IgD-negative memory B cell (primary cell): ENCODE measurements at regions not wholly inside any gene's neighbourhood (a gene's known extent, or its start where the extent isn't known, plus 50 kb on each side); places are given as distances from the start of the nearest gene placed in this dataset.

Experiments
- H3K27ac Mint-ChIP-seq, 3 donors: one replicate each; pipeline ENCODE4 v1.8.0; 2020 to 2022; ENCODE audit warnings: mild to moderate bottlenecking in 3 of 3, mixed read lengths in 3 of 3, moderate library complexity in 1 of 3
- H3K27me3 Mint-ChIP-seq: one replicate; pipeline ENCODE4 v1.8.0; 2021; ENCODE audit warnings: mixed read lengths
- H3K36me3 Mint-ChIP-seq: one replicate; pipeline ENCODE4 v1.8.0; 2020; ENCODE audit warnings: mild to moderate bottlenecking, mixed read lengths
- H3K4me1 Mint-ChIP-seq, 3 donors: one replicate each; pipeline ENCODE4 v1.8.0; 2020 to 2022; ENCODE audit warnings: mixed read lengths in 3 of 3, mild to moderate bottlenecking in 1 of 3
- H3K4me3 Mint-ChIP-seq, 4 donors: one replicate each; pipeline ENCODE4 v1.8.0; 2020 to 2022; ENCODE audit warnings: mild to moderate bottlenecking in 4 of 4, mixed read lengths in 4 of 4, moderate library complexity in 3 of 4
- H3K9me3 Mint-ChIP-seq, 3 donors: one replicate each; pipeline ENCODE4 v1.8.0; 2020 to 2021; ENCODE audit warnings: mixed read lengths in 3 of 3, mild to moderate bottlenecking in 1 of 3

- Mint-ChIP-seq H3K4me1 (no peaks in the 10 kb centered on the region), H3K36me3 (no peaks in the 10 kb centered on the region), H3K4me3 (no peak overlapping the region), H3K27ac (no peak overlapping the region), H3K27me3 (no peaks in the 10 kb centered on the region), H3K9me3 (peaks cover 0 to 2% (median 0%) of the 10 kb centered on the region in 3 donors)
These were observed 292.8 kb downstream of the CCDC85A start for GRCh38 chr2:56476509-56477071.

DNA sequence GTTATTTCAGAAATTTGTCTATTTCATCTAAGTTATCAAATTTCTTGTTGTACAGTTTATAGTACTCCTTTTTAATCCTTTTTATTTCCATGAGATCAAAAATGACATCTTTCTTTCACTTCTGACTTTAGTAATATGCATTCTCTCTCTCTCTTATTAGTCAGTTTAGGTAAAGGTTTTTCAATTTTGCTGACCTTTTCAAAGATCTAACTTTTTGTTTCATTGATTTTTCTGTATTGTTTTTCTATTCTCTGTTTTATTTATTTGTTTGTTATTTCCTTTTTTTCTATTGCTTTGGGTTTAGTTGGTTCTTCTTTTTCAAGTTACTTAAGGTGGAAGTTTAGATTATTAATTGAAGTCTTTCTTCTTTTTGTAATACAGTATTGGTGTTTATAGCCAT is 294.2 kb downstream of the CCDC85A start:
- Mint-ChIP-seq H3K9me3 (peaks cover 0 to 4% (median 4%) of the 10 kb centered on the region in 3 donors), H3K4me3 (no peak overlapping the region), H3K27ac (no peak overlapping the region), H3K36me3 (no peaks in the 10 kb centered on the region), H3K27me3 (no peaks in the 10 kb centered on the region), H3K4me1 (no peaks in the 10 kb centered on the region)

- H3K4me3 Mint-ChIP-seq: no peak overlapping the region
- no peaks in the 10 kb centered on the region for H3K27me3 Mint-ChIP-seq
- H3K4me1 Mint-ChIP-seq: no peaks in the 10 kb centered on the region
- H3K27ac Mint-ChIP-seq: no peak overlapping the region
- H3K9me3 Mint-ChIP-seq: peaks cover 0 to 12% (median 2%) of the 10 kb centered on the region in 3 donors
- no peaks in the 10 kb centered on the region for H3K36me3 Mint-ChIP-seq
These were observed 299.3 kb downstream of the CCDC85A start for GRCh38 chr2:56483081-56483480.

DNA sequence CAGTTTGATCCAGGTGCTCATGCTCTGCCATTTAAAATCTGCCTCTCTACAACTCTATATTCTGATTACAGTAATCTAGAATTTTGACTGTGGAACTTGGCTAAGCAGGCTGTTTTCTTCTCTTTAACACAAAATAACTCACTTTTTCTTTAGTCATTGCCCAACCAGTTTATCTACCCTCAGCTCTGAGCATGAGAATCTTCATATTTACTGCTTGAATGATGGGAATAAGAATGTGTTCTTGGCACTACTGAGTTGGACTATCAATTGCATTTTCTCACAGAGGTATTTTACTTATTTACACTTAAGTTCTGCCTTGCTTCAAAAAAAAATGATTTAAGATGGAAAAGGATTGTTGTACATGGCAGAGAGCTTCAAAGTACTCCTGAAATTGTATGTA is 301.1 kb downstream of the CCDC85A start:
- Mint-ChIP-seq H3K27me3 (no peaks in the 10 kb centered on the region), H3K4me3 (no peak overlapping the region), H3K36me3 (no peaks in the 10 kb centered on the region), H3K27ac (no peak overlapping the region), H3K4me1 (no peaks in the 10 kb centered on the region), H3K9me3 (peaks cover 0 to 12% (median 2%) of the 10 kb centered on the region in 3 donors)

GRCh38 chr2:56500317-56500716 is 316.5 kb downstream of the CCDC85A start:
- Mint-ChIP-seq H3K36me3 (no peaks in the 10 kb centered on the region), H3K27me3 (no peaks in the 10 kb centered on the region), H3K4me1 (no peaks in the 10 kb centered on the region), H3K4me3 (no peak overlapping the region), H3K27ac (no peak overlapping the region), H3K9me3 (peaks cover 0 to 9% (median 8%) of the 10 kb centered on the region in 3 donors)

DNA sequence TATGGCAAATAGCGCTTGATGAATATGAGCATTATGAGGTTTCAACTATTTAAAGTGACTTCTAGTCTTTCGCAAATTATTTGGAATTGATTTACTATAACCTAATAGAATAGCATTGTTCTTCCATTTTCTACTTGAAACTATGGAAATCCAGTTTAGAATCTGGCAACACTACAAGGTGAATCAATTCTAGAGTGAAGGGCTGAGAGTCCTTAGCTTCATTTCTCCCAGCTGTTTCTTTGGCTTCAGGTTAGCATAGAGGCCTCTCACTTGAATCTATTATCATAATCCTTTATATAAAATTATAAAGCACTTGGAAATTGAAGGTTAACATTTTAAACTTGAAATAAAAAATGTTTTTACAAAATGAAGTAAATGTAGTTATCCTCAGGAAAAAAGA is 318.8 kb downstream of the CCDC85A start:
- Mint-ChIP-seq H3K27ac (no peak overlapping the region), H3K36me3 (no peaks in the 10 kb centered on the region), H3K9me3 (peaks cover 0 to 5% (median 0%) of the 10 kb centered on the region in 3 donors), H3K27me3 (no peaks in the 10 kb centered on the region), H3K4me1 (no peaks in the 10 kb centered on the region), H3K4me3 (no peak overlapping the region)

DNA sequence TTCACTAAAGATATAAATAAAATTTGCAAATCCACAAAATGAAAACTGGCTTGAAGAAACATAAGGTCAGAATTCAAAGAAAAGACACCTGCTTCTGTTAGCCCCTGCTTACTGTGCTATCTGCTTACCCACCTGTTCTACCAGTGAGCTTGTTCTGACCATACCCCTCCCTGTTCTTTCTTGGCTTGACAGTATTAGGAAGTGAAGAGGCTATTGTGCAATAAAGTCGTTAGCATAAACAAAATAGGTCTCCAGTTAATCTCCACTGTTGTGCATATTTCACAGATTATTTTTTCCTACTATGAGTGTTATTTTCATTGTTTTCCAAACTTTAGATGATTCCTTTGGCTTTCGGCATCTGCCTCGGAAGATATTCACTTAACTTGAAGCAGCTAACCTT is 322.1 kb downstream of the CCDC85A start:
- Mint-ChIP-seq H3K9me3 (peaks cover 0 to 5% (median 4%) of the 10 kb centered on the region in 3 donors), H3K4me1 (no peaks in the 10 kb centered on the region), H3K27ac (no peak overlapping the region), H3K4me3 (no peak overlapping the region), H3K27me3 (no peaks in the 10 kb centered on the region), H3K36me3 (no peaks in the 10 kb centered on the region)

- H3K36me3 Mint-ChIP-seq: peaks cover 2% of the 10 kb centered on the region
- no peaks in the 10 kb centered on the region for H3K4me1 Mint-ChIP-seq
- no peak overlapping the region for H3K27ac Mint-ChIP-seq
- H3K27me3 Mint-ChIP-seq: no peaks in the 10 kb centered on the region
- peak overlapping the region in 1 of 4 donors; percentile 33 for H3K4me3 Mint-ChIP-seq
- H3K9me3 Mint-ChIP-seq: peaks cover 3 to 10% (median 7%) of the 10 kb centered on the region in 3 donors
These were observed 324.9 kb downstream of the CCDC85A start for GRCh38 chr2:56508662-56509061.

DNA sequence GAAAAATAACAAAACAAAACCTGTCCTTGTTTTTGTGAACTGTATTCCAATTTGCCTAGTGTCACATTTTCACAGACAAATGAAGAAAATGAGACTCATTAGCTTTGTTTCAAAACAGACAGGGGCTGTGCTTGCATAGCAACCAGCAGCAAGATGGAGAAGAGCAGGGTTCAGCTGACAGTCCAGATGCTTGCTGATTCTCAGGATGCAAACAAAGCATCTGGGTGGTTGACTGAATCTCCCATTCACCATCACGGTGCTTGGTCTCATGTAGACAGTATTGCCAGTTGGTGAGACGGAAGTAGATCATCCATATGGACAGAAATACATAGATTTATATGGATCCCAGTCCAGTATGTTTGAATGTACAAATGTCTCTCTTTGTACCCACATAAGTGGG is 326.8 kb downstream of the CCDC85A start:
- Mint-ChIP-seq H3K27me3 (no peaks in the 10 kb centered on the region), H3K4me1 (no peaks in the 10 kb centered on the region), H3K9me3 (peaks cover 3 to 10% (median 7%) of the 10 kb centered on the region in 3 donors), H3K36me3 (peaks cover 2% of the 10 kb centered on the region), H3K27ac (no peak overlapping the region), H3K4me3 (no peak overlapping the region)

- no peak overlapping the region for H3K27ac Mint-ChIP-seq
- peaks cover 2% of the 10 kb centered on the region for H3K36me3 Mint-ChIP-seq
- peaks cover 0 to 10% (median 3%) of the 10 kb centered on the region in 3 donors for H3K9me3 Mint-ChIP-seq
These were observed 331.6 kb downstream of the CCDC85A start for GRCh38 chr2:56515399-56515798.

DNA sequence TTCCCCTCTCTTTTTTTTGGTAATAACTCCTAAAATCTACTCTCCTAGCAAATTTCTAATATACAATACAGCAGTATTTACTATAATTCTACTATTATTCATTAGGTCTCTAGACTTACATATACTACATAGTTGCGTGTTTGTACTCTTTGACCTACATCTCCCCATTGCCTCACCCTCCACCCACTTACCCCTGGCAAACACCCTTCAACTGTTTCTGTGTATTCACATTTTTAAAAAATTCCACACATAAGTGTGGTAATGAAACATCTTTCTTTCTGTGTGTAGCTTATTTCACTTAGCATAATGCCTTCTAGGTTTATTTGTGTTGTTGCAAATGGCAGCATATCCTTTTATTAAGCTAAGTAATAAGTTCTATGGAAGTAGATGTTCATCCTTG is 336.0 kb downstream of the CCDC85A start:
- Mint-ChIP-seq H3K27me3 (no peaks in the 10 kb centered on the region), H3K4me1 (no peaks in the 10 kb centered on the region), H3K9me3 (no peaks in the 10 kb centered on the region), H3K4me3 (no peak overlapping the region), H3K27ac (no peak overlapping the region), H3K36me3 (no peaks in the 10 kb centered on the region)

More at GRCh38 chr2:56515399-56515798, 331.6 kb downstream of the CCDC85A start:
- no peak overlapping the region for H3K4me3 Mint-ChIP-seq
- no peaks in the 10 kb centered on the region for H3K4me1 Mint-ChIP-seq
- no peaks in the 10 kb centered on the region for H3K27me3 Mint-ChIP-seq

- no peaks in the 10 kb centered on the region for H3K27me3 Mint-ChIP-seq
- H3K36me3 Mint-ChIP-seq: no peaks in the 10 kb centered on the region
- H3K4me1 Mint-ChIP-seq: no peaks in the 10 kb centered on the region
- no peak overlapping the region for H3K27ac Mint-ChIP-seq
- no peak overlapping the region for H3K4me3 Mint-ChIP-seq
- no peaks in the 10 kb centered on the region for H3K9me3 Mint-ChIP-seq
These were observed 338.9 kb downstream of the CCDC85A start for GRCh38 chr2:56522605-56523089.

GRCh38 chr2:56523816-56524215 is 340.0 kb downstream of the CCDC85A start:
- Mint-ChIP-seq H3K4me3 (no peak overlapping the region), H3K36me3 (no peaks in the 10 kb centered on the region), H3K27ac (no peak overlapping the region), H3K27me3 (no peaks in the 10 kb centered on the region), H3K4me1 (no peaks in the 10 kb centered on the region), H3K9me3 (no peaks in the 10 kb centered on the region)

DNA sequence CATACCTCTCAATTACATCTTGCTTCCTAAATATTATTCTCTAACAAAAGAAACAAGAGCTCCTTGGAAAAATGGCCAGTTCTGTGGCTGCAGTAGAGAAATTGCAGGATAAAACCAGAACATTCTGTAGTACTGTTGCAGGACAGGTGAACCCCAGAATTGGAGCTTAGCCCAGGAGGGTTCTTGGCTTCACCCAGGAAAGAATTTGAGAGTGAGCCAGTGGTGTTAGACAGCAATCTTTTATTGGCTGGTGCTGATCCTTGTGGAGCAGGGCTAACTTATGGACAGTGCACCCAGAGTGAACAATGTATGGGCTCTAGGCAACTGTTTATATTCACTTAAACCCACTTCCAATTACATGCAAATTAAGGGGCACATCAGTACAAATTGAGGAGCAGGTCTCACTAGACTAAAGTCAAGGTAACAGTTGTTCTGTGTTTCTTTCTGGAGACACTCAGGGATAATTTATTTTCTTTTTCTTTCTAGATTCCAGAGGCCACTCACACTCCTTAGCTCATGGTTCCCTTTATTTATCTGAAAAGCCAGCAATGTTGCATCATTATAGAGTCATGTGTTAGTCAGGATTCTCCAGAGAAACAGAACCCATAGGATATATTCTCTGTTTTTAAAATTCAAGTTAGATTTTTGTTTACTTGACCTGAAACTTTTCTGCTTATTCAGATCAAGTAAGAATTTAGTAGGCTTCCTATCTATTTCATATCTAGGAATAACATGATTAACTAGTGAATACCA is 348.1 kb downstream of the CCDC85A start:
- no peaks in the 10 kb centered on the region for H3K4me1 Mint-ChIP-seq
- H3K36me3 Mint-ChIP-seq: no peaks in the 10 kb centered on the region
- H3K4me3 Mint-ChIP-seq: no peak overlapping the region
- H3K27me3 Mint-ChIP-seq: no peaks in the 10 kb centered on the region
- H3K9me3 Mint-ChIP-seq: peaks cover 0 to 5% (median 2%) of the 10 kb centered on the region in 3 donors
- H3K27ac Mint-ChIP-seq: no peak overlapping the region

GRCh38 chr2:56534321-56534720 is 350.5 kb downstream of the CCDC85A start:
- Mint-ChIP-seq H3K36me3 (no peaks in the 10 kb centered on the region), H3K9me3 (peaks cover 0 to 5% (median 3%) of the 10 kb centered on the region in 3 donors), H3K4me3 (no peak overlapping the region), H3K4me1 (no peaks in the 10 kb centered on the region), H3K27ac (no peak overlapping the region), H3K27me3 (no peaks in the 10 kb centered on the region)

GRCh38 chr2:56537756-56538155 is 354.0 kb downstream of the CCDC85A start:
- no peaks in the 10 kb centered on the region for H3K27me3 Mint-ChIP-seq
- H3K4me3 Mint-ChIP-seq: no peak overlapping the region
- H3K4me1 Mint-ChIP-seq: no peaks in the 10 kb centered on the region
- peaks cover 1 to 10% (median 8%) of the 10 kb centered on the region in 3 donors for H3K9me3 Mint-ChIP-seq
- H3K36me3 Mint-ChIP-seq: no peaks in the 10 kb centered on the region
- H3K27ac Mint-ChIP-seq: peak overlapping the region in 1 of 3 donors; percentile 9
